ENCODE measurements at regions not wholly inside any gene's neighbourhood (a gene's known extent, or its start where the extent isn't known, plus 50 kb on each side); places are given as distances from the start of the nearest gene placed in this dataset.

DNA sequence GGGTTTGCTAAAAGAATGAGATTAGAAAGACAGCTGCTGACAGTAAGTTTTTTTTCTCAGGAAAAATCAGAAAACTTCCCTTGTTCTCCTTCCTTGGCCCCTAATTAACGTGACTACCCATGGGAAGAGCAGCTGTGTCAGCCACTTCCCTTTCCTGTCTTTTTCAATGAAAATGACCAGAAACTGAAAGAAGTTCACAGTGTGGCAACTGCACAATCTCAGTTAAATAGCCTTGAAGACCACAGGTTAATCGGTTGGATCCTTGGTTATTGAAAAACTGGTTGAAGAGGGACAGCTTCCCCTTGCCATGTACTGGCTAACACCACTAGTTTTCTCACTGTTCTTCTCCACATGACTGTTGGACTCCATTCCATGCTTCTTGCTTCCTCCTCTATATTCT, 148.8 kb upstream of the AGR3 start:
- H3K79me2 ChIP-seq (ENCODE audit: insufficient read depth, low read length) = no peaks in the 10 kb centered on the region
- H2AK5ac ChIP-seq (ENCODE audit: insufficient read length, low read length) = no peak overlapping the region
- Mint-ChIP-seq H3K4me1 (peaks cover 2 to 6% of the 10 kb centered on the region in 2 experiments; a peak in 2 of 4 replicates), H3K27ac (no peak overlapping the region), H3K4me3 (no peak overlapping the region), H3K36me3 (ENCODE audit: insufficient read depth in 1 of 3, low read depth in 3 of 3) (no peaks in the 10 kb centered on the region), H3K9me3 (no peaks in the 10 kb centered on the region), H3K27me3 (ENCODE audit: low read depth) (no peaks in the 10 kb centered on the region)
- no peaks in the 10 kb centered on the region for H3K27me3 ChIP-seq (ENCODE audit: insufficient read depth, low read length)
- H3K9ac ChIP-seq (ENCODE audit: extremely low read depth, insufficient read length, low read length) = no peak overlapping the region
- no peak overlapping the region for H3K14ac ChIP-seq (ENCODE audit: insufficient read depth, low read length)
- no peak overlapping the region for H3T11ph ChIP-seq (ENCODE audit: low read length)
- no peaks in the 10 kb centered on the region for H3K9me3 ChIP-seq (ENCODE audit: control insufficient read depth, low read depth, low read length)
- TF ChIP-seq CTCF (conservative IDR thresholded peaks at IDR 0.05) = no peak
- H2BK5ac ChIP-seq (ENCODE audit: insufficient read length, low read length) = no peak overlapping the region
- H3K4ac ChIP-seq (ENCODE audit: low read depth, low read length) = no peak overlapping the region
- H4K91ac ChIP-seq (ENCODE audit: insufficient read length, low read depth, low read length) = no peak overlapping the region
- no peaks in the 10 kb centered on the region for H3K23me2 ChIP-seq (ENCODE audit: insufficient read length, low read depth, low read length, poor library complexity, severe bottlenecking)
- H3K27ac ChIP-seq (ENCODE audit: insufficient read length, low read depth, low read length) = no peak overlapping the region
- H4K20me1 ChIP-seq (ENCODE audit: control insufficient read depth, insufficient read depth, insufficient read length) = no peaks in the 10 kb centered on the region
- H3K18ac ChIP-seq (ENCODE audit: insufficient read length, low read depth, low read length) = no peak overlapping the region
- H3K56ac ChIP-seq (ENCODE audit: insufficient read length, low read depth, low read length) = no peak overlapping the region
- H3K23ac ChIP-seq (ENCODE audit: insufficient read length, low read depth, low read length) = no peak overlapping the region
- H2BK20ac ChIP-seq (ENCODE audit: low read depth, low read length, poor library complexity, severe bottlenecking) = no peak overlapping the region
- H4K5ac ChIP-seq (ENCODE audit: insufficient read length, low read depth, low read length) = no peak overlapping the region
- no peak overlapping the region for H3K4me2 ChIP-seq (ENCODE audit: insufficient read depth, insufficient read length, low read length)
- H4K8ac ChIP-seq (replicated peaks; ENCODE audit: insufficient read length, low read depth, low read length) = no peak overlapping the region
- no peak overlapping the region for H2AFZ ChIP-seq (ENCODE audit: low read length)
- H2BK120ac ChIP-seq (ENCODE audit: low read depth, low read length, poor library complexity, severe bottlenecking) = no peak overlapping the region
- H2BK15ac ChIP-seq (ENCODE audit: low read depth, low read length) = no peak overlapping the region
- H2BK12ac ChIP-seq (ENCODE audit: insufficient read length, low read depth, low read length) = no peak overlapping the region
- H3K4me1 ChIP-seq (ENCODE audit: insufficient read depth, low read length) = no peaks in the 10 kb centered on the region
- no peak for DNase-seq
- no peaks in the 10 kb centered on the region for H3K79me1 ChIP-seq (ENCODE audit: insufficient read depth, low read depth, low read length, poor library complexity, severe bottlenecking)
- WGBS (ENCODE audit: extremely low coverage, insufficient read length, low lambda C conversion rate) = no CpG with 5 or more reads among the region's 2 CpGs
